Iris pigment epithelial cell (primary cell): ENCODE measurements at regions not wholly inside any gene's neighbourhood (a gene's known extent, or its start where the extent isn't known, plus 50 kb on each side); places are given as distances from the start of the nearest gene placed in this dataset.
A peak's percentile ranks its signal among the peaks of the same experiment; 100 is the strongest.
"Not testable (repeated sequence)": the region's sequence is repeated elsewhere in the genome, so short reads cannot be mapped to it uniquely, and the experiment has no call there.

Experiments
- DNase-seq: peaks from one replicate; pipeline ENCODE4 v3.0.0-alpha.2; 2011; ENCODE audit warnings: low read depth

- no peak for DNase-seq
Observed at GRCh38 chrX:104513162-104513561, 52.8 kb upstream of the IL1RAPL2 start.

DNA sequence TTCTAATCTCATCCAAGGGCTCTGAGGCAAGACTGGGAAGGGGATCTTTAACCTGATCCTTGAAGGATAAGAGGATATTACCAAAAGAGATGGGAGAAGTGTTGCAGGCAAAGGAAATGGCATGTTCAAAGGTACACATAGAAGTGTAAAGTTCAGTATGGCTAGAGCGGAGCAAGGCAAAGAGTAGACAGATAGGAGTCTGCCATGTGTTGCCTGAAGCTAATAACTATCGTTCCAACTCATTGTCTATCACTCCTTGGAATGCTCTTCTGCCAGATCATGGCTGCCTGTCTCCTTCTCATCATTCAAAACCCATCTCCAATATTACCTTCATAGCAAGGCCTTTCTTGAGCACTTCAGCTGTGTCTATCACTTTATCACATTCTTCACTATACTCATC is 55.2 kb upstream of the IL1RAPL2 start:
- DNase-seq, result no peak

GRCh38 chrX:104502460-104502859 is 63.5 kb upstream of the IL1RAPL2 start:
- no peak for DNase-seq

DNA sequence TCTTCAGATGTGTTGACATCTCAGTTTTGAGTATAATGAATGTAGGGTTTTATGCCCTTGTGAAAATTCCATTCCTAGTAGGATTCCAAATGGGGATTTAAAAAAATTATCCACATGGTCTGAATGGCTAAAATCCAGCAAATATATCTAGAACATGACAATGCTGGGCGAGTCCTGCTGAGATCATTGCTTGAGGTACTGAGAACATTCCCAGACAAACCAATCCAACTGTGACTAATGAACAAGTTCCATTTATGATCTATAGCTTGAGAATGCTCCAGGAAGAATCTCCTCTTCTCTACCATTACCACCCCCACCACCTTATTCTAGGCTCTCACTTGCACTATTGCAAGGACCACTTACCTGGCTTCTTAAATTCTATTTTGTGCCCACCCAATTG is 77.2 kb upstream of the IL1RAPL2 start:
- DNase-seq, result peak; percentile 1

GRCh38 chrX:104486691-104487090 is 79.3 kb upstream of the IL1RAPL2 start:
- no peak for DNase-seq

DNA sequence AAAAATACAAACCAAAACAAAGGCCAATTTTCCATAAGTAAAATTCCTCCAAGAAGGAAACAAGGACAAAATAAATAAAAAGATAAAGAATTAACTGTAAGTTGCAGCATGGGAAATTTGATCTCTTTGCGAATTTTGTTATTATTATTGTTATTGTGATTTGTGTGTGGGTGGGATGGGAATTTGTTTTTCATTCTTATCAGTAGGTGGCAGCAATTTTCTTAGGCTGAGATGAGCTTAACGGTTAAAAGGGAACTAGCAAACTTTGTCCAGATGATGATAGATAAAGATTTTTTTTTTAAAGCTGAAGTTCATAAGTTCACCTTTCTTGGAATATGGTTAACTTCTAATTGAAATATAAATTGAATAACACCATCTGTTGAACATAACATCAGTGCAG is 83.2 kb upstream of the IL1RAPL2 start:
- DNase-seq, result peak; percentile 13

GRCh38 chrX:104469771-104470170 is 96.2 kb upstream of the IL1RAPL2 start:
- DNase-seq, result no peak

DNA sequence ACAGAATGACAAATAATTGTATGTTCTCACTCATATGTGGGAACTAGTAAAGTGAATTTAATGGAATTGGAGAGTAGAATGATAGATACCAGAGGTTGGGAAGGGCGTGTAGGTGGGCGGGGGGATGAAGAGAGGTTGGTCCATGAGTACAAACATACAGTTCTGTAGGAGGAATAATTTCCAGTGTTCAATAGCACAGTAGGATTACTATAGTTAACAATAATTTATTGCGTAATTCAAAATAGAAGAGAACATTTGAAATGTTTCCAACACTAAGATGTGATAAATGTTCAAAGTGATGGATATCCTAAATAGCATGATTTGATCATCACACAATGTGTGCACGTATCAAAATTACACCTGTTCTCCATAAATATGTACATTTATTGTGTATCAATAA is 106.2 kb upstream of the IL1RAPL2 start:
- DNase-seq, result no peak

DNA sequence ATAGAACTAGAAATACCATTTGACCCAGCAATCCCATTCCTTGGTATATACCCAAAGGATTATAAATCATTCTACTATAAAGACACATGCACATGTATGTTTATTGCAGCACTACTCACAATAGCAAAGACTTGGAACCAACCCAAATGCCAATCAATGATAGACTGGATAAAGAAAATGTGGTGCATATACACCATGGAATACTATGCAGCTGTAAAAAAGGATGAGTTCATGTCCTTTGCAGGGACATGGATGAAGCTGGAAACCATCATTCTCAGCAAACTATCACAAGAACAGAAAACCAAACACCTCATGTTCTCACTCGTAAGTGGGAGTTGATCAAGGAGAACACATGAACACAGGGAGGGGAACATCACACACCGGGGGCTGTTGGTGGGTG is 108.9 kb upstream of the IL1RAPL2 start:
- not testable (repeated sequence) for DNase-seq

- DNase-seq, result no peak
Observed at GRCh38 chrX:104450316-104450715, 115.7 kb upstream of the IL1RAPL2 start.

DNA sequence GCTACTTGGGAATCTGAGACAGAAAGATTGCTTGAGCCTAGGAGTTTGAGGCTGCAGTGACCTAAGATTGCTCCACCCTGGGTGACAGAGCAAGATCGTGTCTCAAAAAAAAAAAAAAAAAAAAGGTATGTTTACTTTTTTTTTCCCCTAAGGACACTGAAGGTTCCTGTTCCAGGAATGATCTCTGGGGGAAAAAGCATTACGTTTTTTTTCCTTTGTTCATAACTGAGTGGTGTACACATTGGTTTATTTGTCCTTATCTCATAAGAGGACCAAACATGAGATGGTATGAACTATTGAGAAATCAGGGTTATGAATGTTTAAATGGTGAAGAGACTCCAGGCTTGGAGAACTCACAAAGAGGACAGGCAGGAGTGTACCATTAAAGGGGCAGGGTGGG is 120.4 kb upstream of the IL1RAPL2 start:
- DNase-seq, result no peak

- DNase-seq, result no peak
Observed at GRCh38 chrX:104435249-104435648, 130.8 kb upstream of the IL1RAPL2 start.

- DNase-seq, result no peak
Observed at GRCh38 chrX:104432321-104432720, 133.7 kb upstream of the IL1RAPL2 start.

DNA sequence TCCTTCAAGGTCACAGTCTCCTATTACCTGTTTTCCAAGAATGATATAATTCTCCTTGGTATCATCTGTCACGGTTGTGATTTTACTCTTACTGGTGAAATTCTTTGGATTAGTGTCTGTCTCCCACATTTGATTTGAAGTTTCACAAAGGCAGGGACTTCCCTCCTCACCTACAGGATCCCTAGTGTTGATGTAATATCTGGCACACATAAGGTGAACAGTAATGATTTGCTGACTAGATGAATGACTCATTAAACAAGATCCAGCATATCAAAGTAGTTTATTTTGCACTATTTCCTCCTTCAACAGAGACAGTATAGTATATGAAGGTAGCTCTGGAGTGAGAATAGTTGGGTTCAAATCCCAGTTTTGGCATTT is 135.3 kb upstream of the IL1RAPL2 start:
- DNase-seq, result no peak

DNA sequence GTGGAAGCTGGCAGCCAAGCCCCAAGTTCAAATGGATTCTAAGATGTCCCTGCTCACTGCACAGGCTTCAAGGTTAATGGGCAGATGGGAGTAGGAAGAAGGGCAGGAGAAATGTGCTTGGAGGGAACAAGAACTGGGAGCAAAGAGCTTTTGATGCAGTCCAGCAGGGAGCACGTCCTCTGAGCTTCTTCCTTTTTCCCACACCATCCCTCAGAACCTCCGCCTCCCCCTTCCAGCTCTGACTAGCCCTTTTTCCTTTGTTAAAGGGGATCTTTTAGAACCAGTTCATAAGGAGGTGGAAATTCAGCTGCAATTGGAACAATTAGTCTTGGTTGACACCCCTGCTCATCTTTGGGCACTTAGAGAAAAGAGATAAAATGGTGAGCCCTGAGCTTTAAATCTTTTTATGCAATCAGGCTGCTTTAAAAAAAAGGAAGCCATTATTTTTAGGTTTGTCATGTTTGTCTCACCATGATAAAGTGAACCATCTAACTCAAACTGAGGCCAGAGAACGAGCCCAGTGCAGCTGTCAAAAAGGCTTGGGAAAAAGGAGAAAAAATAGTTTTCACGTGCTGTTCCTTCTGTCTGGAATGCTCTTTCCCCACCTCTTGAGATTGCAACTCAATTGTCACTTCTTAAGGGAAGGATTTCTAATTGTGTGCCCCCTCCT is 135.8 kb upstream of the IL1RAPL2 start:
- DNase-seq, result no peak

GRCh38 chrX:104428231-104428630 is 137.8 kb upstream of the IL1RAPL2 start:
- peak; percentile 1 for DNase-seq

DNA sequence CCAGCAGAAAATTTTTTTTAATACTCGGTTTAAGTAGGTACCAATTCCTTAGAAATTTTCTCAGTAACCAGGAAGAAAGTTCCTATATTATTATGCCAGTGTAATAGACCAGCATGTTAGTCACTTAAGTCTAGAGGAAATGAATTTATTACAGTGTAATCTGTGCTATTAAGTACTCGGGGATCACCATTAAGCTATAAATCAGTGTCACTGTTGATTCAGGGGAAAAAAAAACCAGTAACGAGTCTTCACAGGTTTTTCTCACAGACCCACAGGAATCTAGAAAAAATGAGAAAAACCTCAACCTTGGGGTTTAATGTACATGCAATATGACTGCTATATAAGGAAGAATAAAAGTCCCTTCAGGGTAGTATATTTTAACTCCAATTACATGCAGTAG is 138.3 kb upstream of the IL1RAPL2 start:
- no peak for DNase-seq

- no peak for DNase-seq
Observed at GRCh38 chrX:104427073-104427472, 138.9 kb upstream of the IL1RAPL2 start.

DNA sequence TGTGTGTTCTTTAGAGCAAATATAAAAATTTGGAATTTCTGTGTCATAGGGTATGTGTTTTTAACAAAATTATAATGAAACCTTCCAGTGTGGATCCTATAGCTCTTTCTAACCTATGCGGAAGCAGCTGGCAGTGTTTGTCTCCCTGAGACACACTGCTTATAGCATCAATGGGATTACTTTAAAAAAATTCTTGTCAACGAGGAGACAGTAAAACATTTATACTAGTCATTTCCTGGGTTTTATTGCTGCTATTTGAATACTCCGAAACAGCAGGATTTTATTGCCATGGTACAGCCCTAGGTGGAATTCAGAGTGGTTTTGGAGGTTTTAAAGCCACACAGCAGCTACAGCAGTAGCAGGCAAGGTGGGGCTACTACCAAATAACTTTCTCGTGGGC is 145.1 kb upstream of the IL1RAPL2 start:
- DNase-seq, result no peak

DNA sequence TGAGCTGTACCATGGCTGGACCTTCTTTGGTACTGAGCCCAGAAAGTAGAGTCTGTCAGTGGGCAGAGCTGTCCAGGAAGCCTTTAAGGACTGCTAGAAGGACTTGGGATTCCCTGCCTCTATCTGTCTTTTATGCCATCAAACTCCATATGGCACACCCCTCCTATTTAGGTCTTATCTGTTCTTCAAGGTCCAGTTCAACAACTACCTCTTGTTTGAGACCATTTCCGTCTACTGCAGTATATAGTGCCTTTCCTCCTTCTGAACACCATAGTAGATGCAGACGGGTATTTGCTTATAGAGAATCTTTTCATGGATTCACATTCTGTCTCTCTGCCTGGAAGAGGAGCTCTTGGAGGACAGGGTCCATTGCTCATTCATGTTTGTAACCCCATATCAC is 146.1 kb upstream of the IL1RAPL2 start:
- DNase-seq, result no peak

- peak; percentile 27 for DNase-seq
Observed at GRCh38 chrX:104419211-104419610, 146.8 kb upstream of the IL1RAPL2 start.

GRCh38 chrX:104411800-104412199 is 154.2 kb upstream of the IL1RAPL2 start:
- no peak for DNase-seq

- DNase-seq, result no peak
Observed at GRCh38 chrX:104400387-104400786, 145.7 kb upstream of the ESX1 start.

DNA sequence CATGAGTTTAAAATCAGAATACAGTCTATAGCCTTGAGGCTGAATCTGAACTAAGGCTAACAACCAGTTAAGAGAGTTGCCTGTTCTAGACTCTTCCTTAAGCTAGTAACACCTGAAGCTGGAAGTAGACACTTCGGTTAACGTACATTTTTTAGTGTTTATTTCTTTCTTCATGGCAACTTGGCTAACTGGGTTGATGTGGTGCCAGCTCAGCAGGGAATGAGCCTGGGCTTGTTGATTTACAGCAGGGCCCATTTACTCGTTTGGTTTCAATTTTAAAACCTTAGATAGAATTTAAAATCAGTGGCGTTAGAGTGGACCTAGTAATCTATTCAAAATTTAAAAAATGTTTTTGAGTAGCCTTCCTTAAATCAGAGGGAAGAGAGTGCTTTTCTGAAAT is 137.6 kb upstream of the ESX1 start:
- DNase-seq, result no peak

GRCh38 chrX:104391906-104392305 is 137.2 kb upstream of the ESX1 start:
- DNase-seq, result no peak
